HepG2 (cell line): ENCODE measurements at regions not wholly inside any gene's neighbourhood (a gene's known extent, or its start where the extent isn't known, plus 50 kb on each side); places are given as distances from the start of the nearest gene placed in this dataset.

Experiments used
- EP300 ChIP-seq, 3 experiments: sonication (generic) in 1 of 3; formaldehyde crosslinking in 1 of 3; IDR thresholded peaks; 2 replicates each; pipeline versions ENCODE4 v1.5.1 to v1.6.1; 2011 to 2020; ENCODE audit warnings: low read depth in 2 of 3, low read length in 2 of 3, borderline replicate concordance in 1 of 3, improper control_type of control experiment in 1 of 3, mild to moderate bottlenecking in 1 of 3, missing genetic modification reagents in 1 of 3, moderate library complexity in 1 of 3
- FOXK2 ChIP-seq: fragments of 450-650 bp; IDR thresholded peaks from 2 replicates; pipeline ENCODE4 v1.6.1; 2016
- JUN ChIP-seq: sonication (generic); formaldehyde crosslinking; IDR thresholded peaks from 2 replicates; pipeline ENCODE4 v1.4.0; 2020; ENCODE audit warnings: mild to moderate bottlenecking, missing genetic modification reagents
- KDM5A ChIP-seq: fragments of 200-600 bp; sonication (generic); IDR thresholded peaks from 2 replicates; pipeline ENCODE4 v1.7.0; 2018; ENCODE audit warnings: antibody characterized with exemption, mild to moderate bottlenecking, low read length, borderline replicate concordance
- POGZ ChIP-seq: sonication (generic); formaldehyde crosslinking; IDR thresholded peaks from 2 replicates; pipeline ENCODE4 v1.4.0; 2020; ENCODE audit warnings: mild to moderate bottlenecking, missing genetic modification reagents
- POLR2A ChIP-seq, 2 experiments: IDR thresholded peaks; 2 replicates each; pipeline ENCODE4 v1.6.1; 2011; ENCODE audit warnings: low read depth in 2 of 2, low read length in 2 of 2, mild to moderate bottlenecking in 1 of 2, moderate library complexity in 1 of 2; ENCODE audit not compliant: insufficient read depth in 1 of 2
- SCMH1 ChIP-seq: sonication (generic); formaldehyde crosslinking; IDR thresholded peaks from 2 replicates; pipeline ENCODE4 v1.9.0; 2021; ENCODE audit warnings: missing genetic modification reagents, mild to moderate bottlenecking, borderline replicate concordance
- TCF7 ChIP-seq: sonication (generic); IDR thresholded peaks from 2 replicates; pipeline ENCODE4 v1.6.1; 2016; ENCODE audit warnings: antibody characterized with exemption, low read depth
- ZNF138 ChIP-seq: sonication (generic); formaldehyde crosslinking; IDR thresholded peaks from 2 replicates; pipeline ENCODE4 v1.5.0; 2020; ENCODE audit warnings: mild to moderate bottlenecking, low read depth, missing genetic modification reagents
- ZNF274 ChIP-seq: sonication (generic); formaldehyde crosslinking; IDR thresholded peaks from 2 replicates; pipeline ENCODE4 v1.5.1; 2020; ENCODE audit warnings: mild to moderate bottlenecking, missing genetic modification reagents
- ZNF292 ChIP-seq: sonication (generic); formaldehyde crosslinking; IDR thresholded peaks from 2 replicates; pipeline ENCODE4 v1.8.1; 2022; ENCODE audit warnings: mild to moderate bottlenecking, low read depth, missing genetic modification reagents, borderline replicate concordance
- ZNF747 ChIP-seq: sonication (generic); formaldehyde crosslinking; IDR thresholded peaks from 2 replicates; pipeline ENCODE4 v1.8.1; 2023; ENCODE audit warnings: missing genetic modification reagents, mild to moderate bottlenecking, borderline replicate concordance
- ZSCAN29 ChIP-seq: sonication (generic); formaldehyde crosslinking; conservative IDR thresholded peaks from 2 replicates; pipeline ENCODE4 v1.4.0; 2020; ENCODE audit warnings: mild to moderate bottlenecking, missing genetic modification reagents

- TF ChIP-seq ZNF274 (CRISPR knock-in tag) (no peak), EP300 (IDR thresholded peaks at IDR 0.05; ENCODE audit: low read depth in 2 of 2, low read length in 2 of 2) (no peak), EP300 (CRISPR knock-in tag; IDR thresholded peaks at IDR 0.05; ENCODE audit: borderline replicate concordance) (no peak), ZNF292 (CRISPR knock-in tag) (no peak), KDM5A (no peak), JUN (no peak), FOXK2 (no peak), ZNF747 (CRISPR knock-in tag) (no peak), POGZ (no peak), SCMH1 (CRISPR knock-in tag) (no peak), TCF7 (no peak), ZNF138 (CRISPR knock-in tag) (no peak), ZSCAN29 (CRISPR knock-in tag) (no peak), POLR2A (IDR thresholded peaks at IDR 0.05; ENCODE audit: insufficient read depth in 1 of 2, low read depth in 2 of 2, low read length in 2 of 2) (no peak)
Observed at GRCh38 chr18:44541781-44542180, 138.9 kb upstream of the SETBP1 start.
